ENCODE measurements at regions not wholly inside any gene's neighbourhood (a gene's known extent, or its start where the extent isn't known, plus 50 kb on each side); places are given as distances from the start of the nearest gene placed in this dataset.
"Not testable (repeated sequence)": the region's sequence is repeated elsewhere in the genome, so short reads cannot be mapped to it uniquely, and the experiment has no call there.

- no peak for DNase-seq
Observed at GRCh38 chr7:131774419-131775220, 218.2 kb upstream of the PODXL start.

GRCh38 chr7:131773413-131773812, 217.0 kb upstream of the PODXL start:
- DNase-seq: no peak

- DNase-seq: no peak
Observed at GRCh38 chr7:131769241-131769640, 212.8 kb upstream of the PODXL start.

- no peak for DNase-seq
Observed at GRCh38 chr7:131767591-131767990, 211.2 kb upstream of the PODXL start.

GRCh38 chr7:131765575-131765974, 209.1 kb upstream of the PODXL start:
- no peak for DNase-seq

GRCh38 chr7:131764143-131764775, 207.8 kb upstream of the PODXL start:
- DNase-seq: no peak

GRCh38 chr7:131762753-131763152, 206.3 kb upstream of the PODXL start:
- DNase-seq: no peak

- DNase-seq: not testable (repeated sequence)
Observed at GRCh38 chr7:131755801-131756200, 199.4 kb upstream of the PODXL start.

GRCh38 chr7:131753620-131754222, 197.3 kb upstream of the PODXL start:
- DNase-seq: no peak

- DNase-seq: no peak
Observed at GRCh38 chr7:131747658-131748232, 191.3 kb upstream of the PODXL start.

GRCh38 chr7:131745390-131746248, 189.2 kb upstream of the PODXL start:
- DNase-seq: no peak

- DNase-seq: no peak
Observed at GRCh38 chr7:131741446-131741845, 185.0 kb upstream of the PODXL start.

GRCh38 chr7:131737746-131738465, 181.5 kb upstream of the PODXL start:
- DNase-seq: no peak

- DNase-seq: no peak
Observed at GRCh38 chr7:131735101-131735500, 178.7 kb upstream of the PODXL start.

- DNase-seq: no peak
Observed at GRCh38 chr7:131733604-131734003, 177.2 kb upstream of the PODXL start.

GRCh38 chr7:131727189-131727588, 170.8 kb upstream of the PODXL start:
- no peak for DNase-seq

GRCh38 chr7:131726686-131727085, 170.3 kb upstream of the PODXL start:
- no peak for DNase-seq

- DNase-seq: no peak
Observed at GRCh38 chr7:131726031-131726430, 169.6 kb upstream of the PODXL start.

- no peak for DNase-seq
Observed at GRCh38 chr7:131724776-131725345, 168.4 kb upstream of the PODXL start.

GRCh38 chr7:131723926-131724325, 167.5 kb upstream of the PODXL start:
- DNase-seq: no peak

GRCh38 chr7:131722371-131722770, 165.9 kb upstream of the PODXL start:
- DNase-seq: no peak

- DNase-seq: no peak
Observed at GRCh38 chr7:131721660-131722059, 165.2 kb upstream of the PODXL start.

All from activated CD8-positive, alpha-beta memory T cell treated with anti-CD3 and anti-CD28 coated beads, Interleukin-2, amount 50 U/mL, for 4 hours (primary cell).